Mesenchymal stem cell (in vitro differentiated cells and primary cell): ENCODE measurements at regions not wholly inside any gene's neighbourhood (a gene's known extent, or its start where the extent isn't known, plus 50 kb on each side); places are given as distances from the start of the nearest gene placed in this dataset.

Source experiments
- DNase-seq: peaks from one replicate; pipeline ENCODE4 v3.0.0-alpha.2; 2013
- H2AFZ ChIP-seq: one replicate; pipeline ENCODE4 v1.6.1; 2013; ENCODE audit warnings: low read depth, mild to moderate bottlenecking, control low read depth, inconsistent platforms, low read length, moderate library complexity
- H2AK5ac ChIP-seq: 2 replicates; pipeline ENCODE4 v1.6.1; 2013; ENCODE audit warnings: low read length, moderate library complexity, mild to moderate bottlenecking, inconsistent platforms; ENCODE audit not compliant: severe bottlenecking
- H2BK120ac ChIP-seq: one replicate; pipeline ENCODE4 v1.6.1; 2013; ENCODE audit warnings: low read depth, mild to moderate bottlenecking, inconsistent platforms, low read length, moderate library complexity
- H2BK12ac ChIP-seq, 2 experiments: one replicate each; pipeline ENCODE4 v1.6.1; 2013; ENCODE audit warnings: inconsistent platforms in 2 of 2, low read length in 2 of 2, mild to moderate bottlenecking in 2 of 2, moderate library complexity in 2 of 2, control low read depth in 1 of 2
- H2BK15ac ChIP-seq: one replicate; pipeline ENCODE4 v1.6.1; 2013; ENCODE audit warnings: mild to moderate bottlenecking, low read depth, inconsistent platforms; ENCODE audit not compliant: poor library complexity, severe bottlenecking
- H2BK5ac ChIP-seq: 2 replicates; pipeline ENCODE4 v1.6.1; 2013; ENCODE audit warnings: low read depth, mild to moderate bottlenecking, low read length, control low read depth, inconsistent platforms; ENCODE audit not compliant: poor library complexity, severe bottlenecking
- H3K14ac ChIP-seq, 2 experiments: one replicate each; pipeline ENCODE4 v1.6.1; 2013; ENCODE audit warnings: inconsistent platforms in 2 of 2, low read length in 2 of 2, control low read depth in 1 of 2, mild to moderate bottlenecking in 1 of 2, moderate library complexity in 1 of 2
- H3K18ac ChIP-seq, 2 experiments: one replicate each; pipeline ENCODE4 v1.6.1; 2013; ENCODE audit warnings: inconsistent platforms in 2 of 2, low read length in 2 of 2, control low read depth in 1 of 2, low read depth in 1 of 2, mild to moderate bottlenecking in 1 of 2
- H3K23ac ChIP-seq, 2 experiments: one replicate each; pipeline ENCODE4 v1.6.1; 2013; ENCODE audit warnings: inconsistent platforms in 2 of 2, low read length in 2 of 2, mild to moderate bottlenecking in 2 of 2, moderate library complexity in 2 of 2, control low read depth in 1 of 2
- H3K27ac ChIP-seq: 2 replicates; pipeline ENCODE4 v1.5.1; 2013; ENCODE audit warnings: mild to moderate bottlenecking, moderate library complexity, low read length, control low read depth, inconsistent platforms; ENCODE audit not compliant: poor library complexity, severe bottlenecking
- H3K27me3 ChIP-seq, 2 experiments: 2 replicates each; pipeline versions ENCODE4 v1.6.1 to v1.7.0; 2013; ENCODE audit warnings: low read length in 2 of 2, mild to moderate bottlenecking in 2 of 2, moderate library complexity in 2 of 2, control low read depth in 1 of 2, inconsistent platforms in 1 of 2; ENCODE audit not compliant: control insufficient read depth in 1 of 2, insufficient read depth in 1 of 2
- H3K36me3 ChIP-seq, 2 experiments: 2 replicates each; pipeline versions ENCODE4 v1.6.1 to v1.7.0; 2013; ENCODE audit warnings: low read length in 2 of 2, control low read depth in 1 of 2, inconsistent platforms in 1 of 2, low read depth in 1 of 2, mild to moderate bottlenecking in 1 of 2; ENCODE audit not compliant: insufficient read depth in 2 of 2, control insufficient read depth in 1 of 2
- H3K4ac ChIP-seq, 2 experiments: one replicate each; pipeline ENCODE4 v1.6.1; 2013; ENCODE audit warnings: inconsistent platforms in 2 of 2, low read length in 2 of 2, mild to moderate bottlenecking in 2 of 2, moderate library complexity in 2 of 2, control low read depth in 1 of 2, low read depth in 1 of 2
- H3K4me1 ChIP-seq: 2 replicates; pipeline ENCODE4 v1.6.1; 2013; ENCODE audit warnings: low read depth, low read length, control low read depth; ENCODE audit not compliant: control insufficient read depth, insufficient read depth
- H3K4me2 ChIP-seq: 2 replicates; pipeline ENCODE4 v1.6.1; 2013; ENCODE audit warnings: low read length, mild to moderate bottlenecking, inconsistent platforms; ENCODE audit not compliant: poor library complexity, severe bottlenecking
- H3K4me3 ChIP-seq, 2 experiments: 2 replicates each; pipeline versions ENCODE4 v1.5.1 to v1.7.0; 2013; ENCODE audit warnings: low read length in 2 of 2, mild to moderate bottlenecking in 2 of 2, control low read depth in 1 of 2, low read depth in 1 of 2; ENCODE audit not compliant: insufficient read depth in 1 of 2
- H3K79me1 ChIP-seq: replicated peaks from 2 replicates; pipeline ENCODE4 v1.6.1; 2013; ENCODE audit warnings: mild to moderate bottlenecking, control low read depth, low read length, inconsistent platforms; ENCODE audit not compliant: poor library complexity, severe bottlenecking
- H3K9ac ChIP-seq: 2 replicates; pipeline ENCODE4 v1.7.0; 2013; ENCODE audit warnings: mild to moderate bottlenecking, low read length, moderate library complexity
- H3K9me3 ChIP-seq: 2 replicates; pipeline ENCODE4 v1.7.0; 2013; ENCODE audit warnings: mild to moderate bottlenecking, low read length; ENCODE audit not compliant: control insufficient read depth
- H4K8ac ChIP-seq: one replicate; pipeline ENCODE4 v1.6.1; 2013; ENCODE audit warnings: inconsistent platforms, mild to moderate bottlenecking, low read length, moderate library complexity
- H4K91ac ChIP-seq: one replicate; pipeline ENCODE4 v1.6.1; 2013; ENCODE audit warnings: mild to moderate bottlenecking, low read length, inconsistent platforms
- WGBS: methylation state at CpG from one replicate; pipeline ENCODE4 v1.1.7; 2013; ENCODE audit warnings: mixed read lengths; 5-methylcytosine and 5-hydroxymethylcytosine counted together

DNA sequence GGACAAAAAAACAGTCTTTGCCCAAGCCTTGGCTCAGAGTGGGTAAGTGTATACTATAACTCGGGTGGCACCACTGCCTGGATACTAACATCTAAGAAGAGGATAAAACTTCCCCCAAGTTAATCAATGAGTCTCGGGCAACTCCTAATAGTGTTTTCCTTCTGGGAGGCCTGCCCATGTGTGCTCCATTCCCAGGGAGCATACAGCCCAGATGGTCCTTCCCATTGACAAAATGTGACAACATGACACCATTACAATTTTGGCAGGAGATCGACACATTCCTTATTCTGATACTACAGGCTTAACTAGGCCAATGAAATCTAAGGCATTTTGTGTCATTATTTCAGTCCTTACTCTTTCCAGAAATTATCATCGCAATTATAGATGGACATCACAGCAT lies 52.7 kb upstream of the CRIM1 start:
- H4K8ac ChIP-seq: no peak overlapping the region
- no peak overlapping the region for H3K4me2 ChIP-seq
- no peak overlapping the region for H2BK120ac ChIP-seq

DNA sequence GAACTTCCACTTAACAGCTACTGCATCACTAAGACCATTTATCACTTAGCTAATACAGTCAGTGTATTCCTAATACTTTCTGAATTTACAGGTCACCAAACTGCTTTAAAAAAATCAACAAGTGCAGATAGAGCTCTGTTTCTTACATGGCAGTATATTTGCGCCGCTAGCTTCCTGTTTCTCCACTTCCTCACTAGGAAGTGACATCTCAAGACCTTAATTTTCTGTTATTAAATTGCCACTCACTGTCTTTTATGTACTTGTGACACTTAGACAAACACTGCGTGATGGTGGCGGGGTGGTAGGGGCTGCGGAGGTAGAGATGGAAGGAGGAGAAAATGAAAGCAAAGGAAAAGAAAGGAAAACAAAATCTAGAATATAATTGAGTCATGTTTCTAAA lies 53.7 kb upstream of the CRIM1 start:
- H3K9me3 ChIP-seq: no peaks in the 10 kb centered on the region
- H2BK15ac ChIP-seq: no peak overlapping the region
- no peak overlapping the region for H4K8ac ChIP-seq
- H3K36me3 ChIP-seq: no peaks in the 10 kb centered on the region
- no peak overlapping the region for H4K91ac ChIP-seq
- no peak overlapping the region for H2AFZ ChIP-seq
- 100% methylated on average over 4 of the region's 5 CpGs for WGBS
- no peak overlapping the region for H2BK5ac ChIP-seq
- no peak overlapping the region for H3K9ac ChIP-seq
- H3K4me2 ChIP-seq: no peak overlapping the region
- H3K4ac ChIP-seq: no peak overlapping the region
- H2AK5ac ChIP-seq: no peak overlapping the region
- no peak overlapping the region for H3K14ac ChIP-seq
- no peaks in the 10 kb centered on the region for H3K79me1 ChIP-seq
- no peak overlapping the region for H3K27ac ChIP-seq
- H3K18ac ChIP-seq: no peak overlapping the region
- no peaks in the 10 kb centered on the region for H3K4me1 ChIP-seq
- no peaks in the 10 kb centered on the region for H3K27me3 ChIP-seq
- H3K23ac ChIP-seq: no peak overlapping the region
- DNase-seq: no peak
- no peak overlapping the region for H3K4me3 ChIP-seq
- no peak overlapping the region for H2BK120ac ChIP-seq
- no peak overlapping the region for H2BK12ac ChIP-seq

More for the DNA sequence above, 52.7 kb upstream of the CRIM1 start:
- Histone ChIP-seq H3K18ac (no peak overlapping the region), H3K23ac (no peak overlapping the region), H2BK12ac (no peak overlapping the region), H3K4ac (no peak overlapping the region), H2BK15ac (no peak overlapping the region), H2BK5ac (no peak overlapping the region), H2AFZ (no peak overlapping the region), H3K27ac (no peak overlapping the region), H3K27me3 (no peaks in the 10 kb centered on the region), H2AK5ac (no peak overlapping the region), H3K9ac (no peak overlapping the region), H3K36me3 (no peaks in the 10 kb centered on the region), H3K4me1 (no peaks in the 10 kb centered on the region), H3K79me1 (no peaks in the 10 kb centered on the region), H3K14ac (no peak overlapping the region), H3K4me3 (no peak overlapping the region), H4K91ac (no peak overlapping the region), H3K9me3 (no peaks in the 10 kb centered on the region)
- DNase-seq: no peak
- WGBS: 90% methylated on average over 4 of the region's 4 CpGs

DNA sequence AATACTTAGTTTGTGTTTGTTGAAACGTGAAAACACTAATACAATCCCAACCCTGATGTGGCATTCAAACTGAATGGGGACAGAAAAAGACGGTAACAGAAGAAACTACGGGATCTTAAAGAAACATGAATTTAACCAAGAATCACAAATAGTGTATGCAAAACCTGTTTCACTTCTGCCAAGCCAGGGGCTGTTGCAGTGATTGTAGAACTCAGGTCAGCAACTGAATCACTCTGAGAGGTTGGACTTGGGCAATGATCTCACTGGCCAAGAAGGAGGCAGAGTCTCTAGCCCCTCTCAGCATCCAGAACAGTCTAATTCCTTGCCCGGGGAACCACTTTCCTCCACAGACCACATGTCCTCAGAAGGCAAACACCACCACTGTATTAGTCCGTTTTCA lies 54.9 kb upstream of the CRIM1 start:
- Histone ChIP-seq H3K18ac (no peak overlapping the region), H3K36me3 (no peaks in the 10 kb centered on the region), H2BK120ac (no peak overlapping the region), H3K9ac (no peak overlapping the region), H2BK12ac (no peak overlapping the region), H3K4me3 (no peak overlapping the region), H3K27me3 (no peaks in the 10 kb centered on the region), H2AK5ac (no peak overlapping the region), H3K4me2 (no peak overlapping the region), H4K91ac (no peak overlapping the region), H2BK5ac (no peak overlapping the region), H3K27ac (no peak overlapping the region), H2BK15ac (no peak overlapping the region), H3K4ac (no peak overlapping the region), H3K23ac (no peak overlapping the region), H3K79me1 (no peaks in the 10 kb centered on the region), H4K8ac (no peak overlapping the region), H2AFZ (no peak overlapping the region), H3K4me1 (no peaks in the 10 kb centered on the region), H3K9me3 (no peaks in the 10 kb centered on the region), H3K14ac (no peak overlapping the region)
- 100% methylated on average over 1 of the region's 5 CpGs for WGBS
- no peak for DNase-seq

DNA sequence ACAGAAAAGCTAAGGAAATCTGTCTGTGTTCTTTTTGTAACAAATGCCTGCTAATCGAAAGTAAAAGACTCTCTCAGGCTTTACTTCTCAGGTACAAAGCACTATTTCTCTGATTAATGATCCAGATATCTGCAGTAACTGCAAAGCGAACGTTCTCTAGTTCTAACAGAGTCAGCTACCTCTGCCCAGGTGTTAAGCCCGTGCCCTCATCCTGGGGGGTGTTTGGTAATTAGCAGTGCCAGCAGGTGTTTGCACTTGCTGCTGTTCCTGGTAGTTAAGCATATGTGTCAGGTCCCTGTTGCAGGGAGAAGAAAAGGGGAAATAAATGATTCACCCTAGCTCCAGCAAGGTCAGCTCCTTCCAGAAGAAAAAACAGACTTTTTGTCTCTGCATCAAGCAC lies 58.8 kb upstream of the CRIM1 start:
- no peak overlapping the region for H2AFZ ChIP-seq
- H3K14ac ChIP-seq: no peak overlapping the region
- H3K4me2 ChIP-seq: no peak overlapping the region

More for the DNA sequence above, 58.8 kb upstream of the CRIM1 start:
- no peak for DNase-seq
- H3K4me1 ChIP-seq: no peaks in the 10 kb centered on the region
- no peak overlapping the region for H2BK120ac ChIP-seq
- H4K8ac ChIP-seq: no peak overlapping the region
- no peak overlapping the region for H3K23ac ChIP-seq
- H2BK5ac ChIP-seq: no peak overlapping the region
- H2BK12ac ChIP-seq: no peak overlapping the region
- H3K4ac ChIP-seq: no peak overlapping the region
- no peak overlapping the region for H4K91ac ChIP-seq
- H3K9ac ChIP-seq: no peak overlapping the region
- no peaks in the 10 kb centered on the region for H3K9me3 ChIP-seq
- WGBS: 76% methylated on average over 4 of the region's 4 CpGs
- no peak overlapping the region for H3K18ac ChIP-seq
- no peaks in the 10 kb centered on the region for H3K79me1 ChIP-seq
- H3K36me3 ChIP-seq: no peaks in the 10 kb centered on the region
- H3K27me3 ChIP-seq: no peaks in the 10 kb centered on the region
- H2AK5ac ChIP-seq: no peak overlapping the region
- H2BK15ac ChIP-seq: no peak overlapping the region
- no peak overlapping the region for H3K4me3 ChIP-seq
- H3K27ac ChIP-seq: no peak overlapping the region
